DMS153 (cell line): ENCODE measurements at regions not wholly inside any gene's neighbourhood (a gene's known extent, or its start where the extent isn't known, plus 50 kb on each side); places are given as distances from the start of the nearest gene placed in this dataset.
"Not testable (repeated sequence)": the region's sequence is repeated elsewhere in the genome, so short reads cannot be mapped to it uniquely, and the experiment has no call there.

Source experiments
- DNase-seq: peaks from one replicate; lab custom pipeline; 2025; lab: John Stamatoyannopoulos, UW

GRCh38 chr2:877747-878146 is 72.9 kb upstream of the SNTG2 start:
- no peak for DNase-seq

- DNase-seq: no peak
Observed at GRCh38 chr2:875687-876615, 74.7 kb upstream of the SNTG2 start.

GRCh38 chr2:873651-874580 is 76.7 kb upstream of the SNTG2 start:
- no peak for DNase-seq

GRCh38 chr2:873027-873426 is 77.6 kb upstream of the SNTG2 start:
- no peak for DNase-seq

GRCh38 chr2:871926-872680 is 78.5 kb upstream of the SNTG2 start:
- no peak for DNase-seq

DNA sequence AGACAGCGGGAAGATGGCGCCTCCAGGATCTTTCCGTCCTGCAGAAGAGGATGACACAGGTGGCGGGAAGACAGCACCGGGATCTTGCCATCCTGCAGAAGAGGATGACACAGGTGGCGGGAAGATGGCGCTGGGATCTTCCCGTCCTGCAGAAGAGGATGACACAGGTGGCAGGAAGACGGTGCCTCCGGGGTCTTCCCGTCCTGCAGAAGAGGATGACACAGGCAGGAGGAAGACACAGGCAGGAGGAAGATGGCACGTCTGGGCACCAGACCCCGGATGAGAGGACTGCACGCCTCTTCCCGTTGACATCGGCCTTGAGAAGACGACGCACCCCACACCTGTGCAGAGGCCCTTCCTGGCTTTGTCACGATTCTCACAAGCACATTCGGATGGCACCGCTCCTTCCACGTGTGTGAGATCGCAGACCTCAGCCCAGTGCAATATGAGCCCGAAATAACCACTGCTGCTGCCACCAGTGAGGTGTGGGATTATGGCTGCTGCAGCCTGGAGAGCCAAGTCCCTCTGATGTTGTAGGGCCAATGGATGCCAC is 79.4 kb upstream of the SNTG2 start:
- DNase-seq: no peak

DNA sequence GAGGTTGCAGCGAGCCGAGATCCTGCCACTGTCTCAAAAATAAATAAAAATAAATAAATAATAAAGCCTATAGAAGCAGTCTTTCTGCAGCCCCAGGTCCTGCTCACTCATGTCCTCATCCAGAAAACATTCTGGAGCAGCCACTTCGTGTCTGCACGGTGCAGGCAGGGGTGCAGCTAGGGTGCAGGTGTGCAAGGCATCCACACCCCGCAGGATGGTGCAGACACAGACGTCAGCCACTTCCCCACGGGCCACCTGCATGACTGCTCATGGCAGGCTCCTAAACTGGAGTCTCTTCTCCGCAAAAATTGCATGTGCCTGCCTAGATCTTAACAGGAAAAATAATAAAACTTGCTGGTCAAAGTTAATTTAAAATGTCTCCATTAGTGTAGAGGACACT is 80.2 kb upstream of the SNTG2 start:
- DNase-seq: no peak

- DNase-seq: no peak
Observed at GRCh38 chr2:869894-870293, 80.8 kb upstream of the SNTG2 start.

DNA sequence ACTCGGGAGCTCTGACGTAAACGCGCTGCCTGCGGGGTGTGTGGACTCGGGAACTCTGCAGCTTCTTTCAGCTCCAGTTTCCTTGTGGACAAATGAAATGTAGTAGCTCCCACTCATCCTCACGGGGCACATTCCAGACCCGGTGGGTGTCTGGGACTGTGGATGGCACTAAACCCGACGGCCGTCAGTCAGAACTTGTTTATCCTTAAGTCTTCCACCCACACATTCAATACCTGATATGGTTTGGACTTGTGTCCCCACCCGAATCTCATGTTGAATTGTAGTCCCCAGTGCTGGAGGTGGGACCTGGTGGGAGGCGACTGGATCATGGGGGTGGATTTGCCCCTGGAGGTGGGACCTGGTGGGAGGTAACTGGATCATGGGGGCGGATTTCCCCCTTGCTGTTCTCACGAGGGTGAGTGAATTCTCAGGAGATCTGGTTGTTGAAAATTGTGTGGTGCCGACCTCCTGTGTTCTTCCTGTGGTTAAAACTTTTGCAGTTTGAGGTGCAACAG is 81.2 kb upstream of the SNTG2 start:
- no peak for DNase-seq

DNA sequence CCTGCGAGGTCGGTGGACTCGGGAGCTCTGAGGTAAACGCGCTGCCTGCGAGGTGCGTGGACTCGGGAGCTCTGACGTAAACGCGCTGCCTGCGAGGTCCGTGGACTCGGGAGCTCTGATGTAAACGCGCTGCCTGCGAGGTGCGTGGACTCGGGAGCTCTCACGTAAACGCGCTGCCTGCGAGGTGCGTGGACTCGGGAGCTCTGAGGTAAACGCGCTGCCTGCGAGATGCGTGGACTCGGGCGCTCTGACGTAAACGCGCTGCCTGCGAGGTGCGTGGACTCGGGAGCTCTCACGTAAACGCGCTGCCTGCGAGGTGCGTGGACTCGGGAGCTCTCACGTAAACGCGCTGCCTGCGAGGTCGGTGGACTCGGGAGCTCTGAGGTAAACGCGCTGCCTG is 81.8 kb upstream of the SNTG2 start:
- not testable (repeated sequence) for DNase-seq

- DNase-seq: no peak
Observed at GRCh38 chr2:867296-867695, 83.4 kb upstream of the SNTG2 start.

GRCh38 chr2:866887-867286 is 83.8 kb upstream of the SNTG2 start:
- no peak for DNase-seq

DNA sequence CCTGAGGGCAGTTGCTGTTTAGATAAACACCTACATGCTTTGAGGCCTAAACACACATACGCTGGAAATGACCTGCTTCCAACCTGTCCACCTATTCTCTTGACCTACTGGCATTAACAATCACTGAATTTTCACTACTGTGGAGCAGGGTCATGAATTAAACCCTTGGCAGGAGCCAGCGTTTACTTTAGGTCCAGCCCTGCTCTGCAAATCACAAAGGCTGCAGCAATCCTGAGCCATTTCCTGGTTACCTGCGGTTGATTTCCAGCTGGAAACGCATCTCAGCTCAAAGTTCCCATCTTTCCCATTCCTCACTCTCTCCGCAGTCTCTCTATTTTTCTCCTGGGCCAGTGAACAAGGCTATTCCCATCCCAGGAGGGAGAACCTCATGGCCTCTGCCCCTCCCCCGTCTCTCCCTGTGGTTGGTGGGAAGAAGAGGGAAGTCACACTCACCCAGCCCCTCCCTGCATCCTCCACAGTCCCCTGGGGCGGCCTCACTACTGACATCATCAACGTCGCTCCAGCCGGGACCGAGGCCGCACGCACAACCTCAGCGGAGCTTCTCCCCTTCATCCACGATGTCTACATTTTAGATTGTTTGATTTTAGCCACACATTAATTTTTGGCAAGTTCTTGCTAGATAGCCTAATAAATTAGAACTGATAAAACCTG is 84.5 kb upstream of the SNTG2 start:
- DNase-seq: peak; percentile 89

DNA sequence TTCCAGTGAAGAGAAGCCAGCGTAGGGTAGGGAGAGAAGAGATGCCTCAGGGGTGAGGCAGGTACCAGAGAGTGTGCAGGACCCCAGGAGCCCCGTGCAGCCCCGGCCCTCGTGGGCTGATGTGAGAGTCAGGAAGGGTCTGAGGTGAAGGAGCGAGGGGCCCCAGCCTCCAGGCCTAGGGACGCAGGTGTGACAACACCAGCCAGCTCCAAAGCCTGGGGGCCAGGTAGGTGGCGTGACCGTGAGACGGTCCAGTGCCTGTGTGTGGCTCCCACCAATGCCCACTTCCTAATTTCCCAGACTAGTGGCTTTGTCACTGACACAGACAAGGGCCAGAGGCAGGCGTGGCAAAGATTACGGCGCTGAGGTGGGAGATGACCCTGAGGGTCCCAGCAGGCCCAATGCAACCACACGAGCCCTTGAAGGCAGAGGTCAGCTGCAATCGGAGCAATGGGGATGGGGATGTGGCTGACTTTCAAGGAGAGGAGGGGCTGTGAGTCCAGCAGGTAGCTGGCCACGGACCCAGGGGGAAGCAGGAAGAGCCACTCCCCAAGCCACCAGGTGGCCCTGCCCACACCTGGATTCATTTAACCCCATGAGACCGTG is 86.0 kb upstream of the SNTG2 start:
- no peak for DNase-seq

GRCh38 chr2:863732-864450 is 86.8 kb upstream of the SNTG2 start:
- no peak for DNase-seq

GRCh38 chr2:862731-863466 is 87.8 kb upstream of the SNTG2 start:
- DNase-seq: no peak

GRCh38 chr2:862355-862687 is 88.3 kb upstream of the SNTG2 start:
- no peak for DNase-seq

GRCh38 chr2:861655-862354 is 88.8 kb upstream of the SNTG2 start:
- no peak for DNase-seq
